ENCODE measurements at regions not wholly inside any gene's neighbourhood (a gene's known extent, or its start where the extent isn't known, plus 50 kb on each side); places are given as distances from the start of the nearest gene placed in this dataset.
"Not testable (repeated sequence)": the region's sequence is repeated elsewhere in the genome, so short reads cannot be mapped to it uniquely, and the experiment has no call there.

DNA sequence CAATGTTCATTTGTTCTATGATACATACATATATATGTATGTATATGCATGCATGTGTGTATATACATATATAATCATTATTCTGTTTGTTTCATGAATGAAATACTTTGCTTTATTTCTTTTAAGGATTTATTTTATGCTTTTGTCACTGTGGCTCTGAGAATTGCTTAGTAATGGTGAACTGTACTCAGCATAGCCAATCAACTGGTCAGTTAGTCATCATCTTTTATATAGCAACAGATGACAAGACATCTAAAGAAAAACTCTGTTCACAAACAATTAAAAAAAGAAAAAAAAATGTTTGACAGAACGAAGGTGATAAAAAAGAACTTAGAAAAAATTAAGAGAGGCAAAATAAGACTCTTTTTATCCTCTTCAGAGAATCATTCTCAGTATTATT, 1440.3 kb downstream of the PCDH9 start:
- no peak for ATAC-seq
- Histone ChIP-seq H3K36me3 (no peaks in the 10 kb centered on the region), H3K4me3 (no peak overlapping the region), H3K4me1 (no peaks in the 10 kb centered on the region), H3K27me3 (ENCODE audit: low read depth) (no peaks in the 10 kb centered on the region), H3K9me3 (no peaks in the 10 kb centered on the region), H3K27ac (no peak overlapping the region)
- TF ChIP-seq, protein P1, sequence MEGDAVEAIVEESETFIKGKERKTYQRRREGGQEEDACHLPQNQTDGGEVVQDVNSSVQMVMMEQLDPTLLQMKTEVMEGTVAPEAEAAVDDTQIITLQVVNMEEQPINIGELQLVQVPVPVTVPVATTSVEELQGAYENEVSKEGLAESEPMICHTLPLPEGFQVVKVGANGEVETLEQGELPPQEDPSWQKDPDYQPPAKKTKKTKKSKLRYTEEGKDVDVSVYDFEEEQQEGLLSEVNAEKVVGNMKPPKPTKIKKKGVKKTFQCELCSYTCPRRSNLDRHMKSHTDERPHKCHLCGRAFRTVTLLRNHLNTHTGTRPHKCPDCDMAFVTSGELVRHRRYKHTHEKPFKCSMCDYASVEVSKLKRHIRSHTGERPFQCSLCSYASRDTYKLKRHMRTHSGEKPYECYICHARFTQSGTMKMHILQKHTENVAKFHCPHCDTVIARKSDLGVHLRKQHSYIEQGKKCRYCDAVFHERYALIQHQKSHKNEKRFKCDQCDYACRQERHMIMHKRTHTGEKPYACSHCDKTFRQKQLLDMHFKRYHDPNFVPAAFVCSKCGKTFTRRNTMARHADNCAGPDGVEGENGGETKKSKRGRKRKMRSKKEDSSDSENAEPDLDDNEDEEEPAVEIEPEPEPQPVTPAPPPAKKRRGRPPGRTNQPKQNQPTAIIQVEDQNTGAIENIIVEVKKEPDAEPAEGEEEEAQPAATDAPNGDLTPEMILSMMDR (IDR thresholded peaks at IDR 0.05) = no peak
- intact Hi-C loops (cut with DNase I) = no loop called here
- no peak for DNase-seq

DNA sequence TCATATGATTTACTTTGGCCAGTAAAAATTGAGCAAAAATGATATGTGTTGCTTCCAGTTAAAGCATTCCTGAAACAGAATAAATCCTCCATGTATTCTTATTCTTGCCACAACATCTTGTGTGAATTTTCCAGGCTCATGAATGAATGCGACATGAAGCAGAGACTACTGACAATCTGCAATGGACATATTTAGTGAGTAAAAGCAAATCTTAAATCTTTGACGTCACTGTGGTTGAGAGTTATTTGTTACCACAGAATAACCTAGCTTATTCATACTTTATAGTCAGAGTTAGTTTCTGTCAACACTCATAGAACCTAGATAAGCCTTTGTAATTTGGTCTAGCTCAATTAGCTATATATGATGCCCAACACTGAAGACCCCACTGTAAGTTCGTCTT, 1443.1 kb downstream of the PCDH9 start:
- intact Hi-C loops (cut with DNase I) = no loop called here
- ATAC-seq (no peak), DNase-seq (no peak)
- H3K27me3 ChIP-seq (ENCODE audit: low read depth) = no peaks in the 10 kb centered on the region
- no peaks in the 10 kb centered on the region for H3K4me1 ChIP-seq
- no peaks in the 10 kb centered on the region for H3K9me3 ChIP-seq
- H3K27ac ChIP-seq = no peak overlapping the region
- no peaks in the 10 kb centered on the region for H3K36me3 ChIP-seq
- H3K4me3 ChIP-seq = no peak overlapping the region
- TF ChIP-seq, protein P1 (IDR thresholded peaks at IDR 0.05) = no peak

DNA sequence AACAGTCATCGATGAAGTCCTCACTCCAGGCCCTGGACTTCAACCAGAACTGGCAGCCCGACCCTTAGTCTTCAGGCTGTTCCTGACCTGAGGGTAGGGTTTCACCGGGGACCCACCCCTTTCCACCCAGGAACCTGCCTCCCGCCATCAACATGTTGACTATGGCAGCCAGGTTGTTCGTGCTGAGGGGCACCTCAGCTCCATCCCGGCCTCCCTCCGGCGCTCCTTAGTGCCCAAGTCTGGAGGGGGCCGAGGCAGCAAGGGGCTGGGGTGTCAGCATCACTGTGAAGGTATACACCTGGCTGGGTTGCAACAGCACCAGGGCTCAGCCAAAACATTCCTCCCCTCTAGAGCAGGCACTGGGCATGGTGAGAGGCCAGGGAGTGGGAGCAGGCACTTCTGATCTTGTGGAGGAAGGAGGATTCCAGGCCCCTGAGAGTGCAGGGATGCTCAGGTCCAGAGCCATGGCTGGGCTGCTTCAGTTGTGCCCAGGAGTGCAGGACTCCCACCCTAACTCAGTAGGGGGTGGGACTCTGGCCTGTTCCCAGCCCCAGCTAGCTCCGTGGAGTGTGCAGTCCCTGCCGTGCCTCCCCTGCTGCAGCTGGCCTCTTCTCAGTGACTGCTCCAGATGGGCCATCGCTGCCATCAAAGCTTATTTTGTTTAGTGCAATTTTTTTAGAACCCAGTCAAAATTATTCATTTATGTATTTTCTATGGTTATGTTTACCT, 1445.9 kb downstream of the PCDH9 start:
- H3K27ac ChIP-seq = no peak overlapping the region
- DNase-seq (no peak), ATAC-seq (peak in 1 of 2 donors; percentile 47)
- no peaks in the 10 kb centered on the region for H3K36me3 ChIP-seq
- intact Hi-C loops (cut with DNase I) = no loop called here
- no peaks in the 10 kb centered on the region for H3K9me3 ChIP-seq
- H3K4me1 ChIP-seq = no peaks in the 10 kb centered on the region
- H3K27me3 ChIP-seq (ENCODE audit: low read depth) = no peaks in the 10 kb centered on the region
- no peak overlapping the region for H3K4me3 ChIP-seq
- TF ChIP-seq, protein P1 (IDR thresholded peaks at IDR 0.05) = no peak

DNA sequence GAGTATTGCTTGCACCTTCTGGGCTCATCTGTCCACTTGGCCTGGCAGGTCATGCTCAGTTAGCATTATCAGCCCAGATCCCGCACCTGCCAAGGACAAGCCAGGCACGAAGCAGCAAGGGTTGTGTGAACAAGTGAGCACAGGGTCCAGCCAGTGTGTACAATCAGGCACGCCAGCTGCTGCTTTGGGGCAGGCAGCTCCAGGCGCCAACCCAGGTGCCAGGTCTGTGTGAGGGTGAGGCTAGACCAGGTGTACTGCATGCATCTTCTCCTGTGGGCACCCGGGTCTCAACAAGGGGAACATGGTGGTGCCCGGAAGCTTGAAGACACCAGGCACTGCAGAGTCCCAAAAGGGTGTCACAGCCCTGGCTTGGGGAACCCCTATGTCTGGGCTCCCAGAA, 1446.8 kb downstream of the PCDH9 start:
- TF ChIP-seq, protein P1 (IDR thresholded peaks at IDR 0.05) = no peak
- H3K4me1 ChIP-seq = no peaks in the 10 kb centered on the region
- no peaks in the 10 kb centered on the region for H3K9me3 ChIP-seq
- H3K36me3 ChIP-seq = no peaks in the 10 kb centered on the region
- H3K27ac ChIP-seq = no peak overlapping the region
- intact Hi-C loops (cut with DNase I) = no loop called here
- no peaks in the 10 kb centered on the region for H3K27me3 ChIP-seq (ENCODE audit: low read depth)
- H3K4me3 ChIP-seq = no peak overlapping the region
- peak in 1 of 2 donors; percentile 42 for ATAC-seq
- no peak for DNase-seq

DNA sequence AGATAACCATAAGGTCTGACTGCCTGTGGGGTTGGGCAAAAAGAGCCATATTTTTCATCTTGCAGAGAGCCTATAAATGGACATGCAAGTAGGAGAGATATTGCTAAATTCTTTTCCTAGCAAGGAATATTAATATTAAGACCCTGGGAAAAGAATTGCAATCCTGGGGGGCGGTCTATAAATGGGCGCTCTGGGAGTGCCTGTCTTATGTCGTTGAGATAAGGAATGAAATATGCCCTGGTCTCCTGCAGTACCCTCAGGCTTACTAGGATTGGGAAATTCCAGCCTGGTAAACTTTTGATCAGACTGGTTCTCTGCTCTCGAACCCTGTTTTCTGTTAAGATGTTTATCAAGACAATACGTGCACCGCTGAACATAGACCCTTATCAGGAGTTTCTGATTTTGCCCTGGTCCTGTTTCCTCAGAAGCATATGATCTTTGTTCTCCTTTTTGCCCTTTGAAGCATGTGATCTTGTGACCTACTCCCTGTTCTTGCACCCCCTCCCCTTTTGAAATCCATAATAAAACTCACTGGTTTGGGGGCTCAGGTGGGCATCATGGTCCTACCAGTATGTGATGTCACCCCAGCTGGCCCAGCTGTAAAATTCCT, 1458.3 kb downstream of the PCDH9 start:
- H3K9me3 ChIP-seq = peaks cover 20% of the 10 kb centered on the region
- H3K27ac ChIP-seq; ATAC-seq; intact Hi-C loops (cut with DNase I); H3K36me3 ChIP-seq; DNase-seq; H3K27me3 ChIP-seq (ENCODE audit: low read depth); H3K4me3 ChIP-seq; H3K4me1 ChIP-seq: not testable (repeated sequence)

DNA sequence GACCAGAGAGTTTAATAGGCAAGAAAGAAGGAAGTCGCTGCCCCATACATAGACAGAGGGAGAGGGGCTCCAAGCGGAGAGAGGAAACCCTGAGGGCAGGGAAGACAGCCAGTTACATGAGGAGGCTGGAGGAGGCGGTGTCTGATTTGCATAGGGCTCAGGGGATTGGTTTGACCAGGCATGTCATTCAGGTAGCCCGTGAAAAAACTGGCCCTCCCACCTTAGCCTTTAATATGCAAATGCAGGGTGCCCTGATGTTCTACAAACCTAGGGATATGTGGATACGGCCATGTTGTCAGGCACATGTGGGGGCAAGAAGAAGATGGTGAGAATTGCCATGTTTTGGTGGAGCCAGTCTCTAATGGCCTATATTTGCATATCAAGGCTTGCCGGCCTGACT, 1461.6 kb downstream of the PCDH9 start:
- TF ChIP-seq, protein P1 (IDR thresholded peaks at IDR 0.05) = no peak
- Histone ChIP-seq H3K27ac (no peak overlapping the region), H3K4me1 (no peaks in the 10 kb centered on the region), H3K4me3 (no peak overlapping the region), H3K27me3 (ENCODE audit: low read depth) (no peaks in the 10 kb centered on the region), H3K9me3 (peaks cover 20% of the 10 kb centered on the region), H3K36me3 (no peaks in the 10 kb centered on the region)
- DNase-seq (no peak), ATAC-seq (no peak)
- intact Hi-C loops (cut with DNase I) = no loop called here

Data from lower lobe of right lung (tissue), 2 donors.